Activated T-helper 2 cell treated with anti-CD3 and anti-CD28 coated beads, Interferon-gamma antibody, Interleukin-2, Interleukin-4, amounts not matched to agents 10 μg/mL and 5 μg/mL and 100 μg/mL, durations not matched to agents 14 hours and 24 hours and 36 hours (primary cell): ENCODE measurements at regions not wholly inside any gene's neighbourhood (a gene's known extent, or its start where the extent isn't known, plus 50 kb on each side); places are given as distances from the start of the nearest gene placed in this dataset.

Experiments
- DNase-seq: peaks from one replicate; pipeline ENCODE4 v3.0.0; 2021; ENCODE audit warnings: low spot score
- H3K27ac Mint-ChIP-seq: one replicate; pipeline ENCODE4 v1.8.0; 2021; ENCODE audit warnings: mixed read lengths
- H3K27me3 Mint-ChIP-seq: one replicate; pipeline ENCODE4 v1.8.0; 2021; ENCODE audit warnings: low read depth, mixed read lengths
- H3K36me3 Mint-ChIP-seq: one replicate; pipeline ENCODE4 v1.8.0; 2021; ENCODE audit warnings: low read depth, mixed read lengths
- H3K4me1 Mint-ChIP-seq: one replicate; pipeline ENCODE4 v1.8.0; 2021; ENCODE audit warnings: low read depth, mixed read lengths
- H3K4me3 Mint-ChIP-seq: one replicate; pipeline ENCODE4 v1.8.0; 2021; ENCODE audit warnings: low read depth, mild to moderate bottlenecking, moderate library complexity, mixed read lengths
- H3K9me3 Mint-ChIP-seq: one replicate; pipeline ENCODE4 v1.8.0; 2021; ENCODE audit warnings: mixed read lengths
- intact Hi-C: fragments of 100-400 bp; cut with micrococcal nuclease; formaldehyde crosslinking; loops from one replicate; pipeline ENCODE4 v1.15.1; 2023

- no peak overlapping the region for H3K27ac Mint-ChIP-seq
- DNase-seq: no peak
- no peaks in the 10 kb centered on the region for H3K36me3 Mint-ChIP-seq
- no peaks in the 10 kb centered on the region for H3K27me3 Mint-ChIP-seq
- no peaks in the 10 kb centered on the region for H3K9me3 Mint-ChIP-seq
- no peak overlapping the region for H3K4me3 Mint-ChIP-seq
- no peaks in the 10 kb centered on the region for H3K4me1 Mint-ChIP-seq
- intact Hi-C loops: no loop called here
Observed at GRCh38 chr2:217530392-217531090, 472.3 kb downstream of the TNS1 start.

DNA sequence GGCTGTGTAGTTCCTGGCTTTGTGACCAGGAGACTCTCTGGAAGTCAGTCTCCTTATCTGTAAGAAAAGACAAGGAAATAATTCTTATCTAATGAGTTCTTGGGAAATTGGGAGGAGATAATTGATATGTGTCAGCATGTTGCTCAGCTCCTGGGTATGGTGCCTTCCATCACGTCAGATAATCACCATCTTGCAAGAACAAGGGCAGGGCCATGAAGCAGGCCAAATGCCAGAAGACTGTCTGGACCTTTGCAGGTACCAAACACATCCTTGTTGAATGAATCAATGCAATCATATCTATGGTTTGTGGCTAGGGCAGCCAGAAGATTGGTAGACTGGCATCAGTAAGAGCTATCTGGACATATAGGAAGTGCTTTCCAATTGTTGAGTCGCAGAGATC is 473.5 kb downstream of the TNS1 start:
- no peak overlapping the region for H3K27ac Mint-ChIP-seq
- no peaks in the 10 kb centered on the region for H3K36me3 Mint-ChIP-seq
- no peaks in the 10 kb centered on the region for H3K4me1 Mint-ChIP-seq
- no peaks in the 10 kb centered on the region for H3K9me3 Mint-ChIP-seq
- H3K27me3 Mint-ChIP-seq: no peaks in the 10 kb centered on the region
- DNase-seq: no peak
- H3K4me3 Mint-ChIP-seq: no peak overlapping the region
- intact Hi-C loops: no loop called here

GRCh38 chr2:217527590-217528202 is 475.1 kb downstream of the TNS1 start:
- no peak overlapping the region for H3K4me3 Mint-ChIP-seq
- intact Hi-C loops: no loop called here

GRCh38 chr2:217525076-217525475 is 477.7 kb downstream of the TNS1 start:
- H3K4me3 Mint-ChIP-seq: no peak overlapping the region
- no peaks in the 10 kb centered on the region for H3K4me1 Mint-ChIP-seq
- H3K27ac Mint-ChIP-seq: no peak overlapping the region
- peaks cover 2% of the 10 kb centered on the region for H3K27me3 Mint-ChIP-seq
- intact Hi-C loops: no loop called here
- no peak for DNase-seq
- H3K9me3 Mint-ChIP-seq: no peaks in the 10 kb centered on the region
- no peaks in the 10 kb centered on the region for H3K36me3 Mint-ChIP-seq

More at GRCh38 chr2:217527590-217528202, 475.1 kb downstream of the TNS1 start:
- no peaks in the 10 kb centered on the region for H3K4me1 Mint-ChIP-seq
- DNase-seq: no peak
- no peak overlapping the region for H3K27ac Mint-ChIP-seq
- H3K9me3 Mint-ChIP-seq: no peaks in the 10 kb centered on the region
- H3K36me3 Mint-ChIP-seq: no peaks in the 10 kb centered on the region
- H3K27me3 Mint-ChIP-seq: no peaks in the 10 kb centered on the region

DNA sequence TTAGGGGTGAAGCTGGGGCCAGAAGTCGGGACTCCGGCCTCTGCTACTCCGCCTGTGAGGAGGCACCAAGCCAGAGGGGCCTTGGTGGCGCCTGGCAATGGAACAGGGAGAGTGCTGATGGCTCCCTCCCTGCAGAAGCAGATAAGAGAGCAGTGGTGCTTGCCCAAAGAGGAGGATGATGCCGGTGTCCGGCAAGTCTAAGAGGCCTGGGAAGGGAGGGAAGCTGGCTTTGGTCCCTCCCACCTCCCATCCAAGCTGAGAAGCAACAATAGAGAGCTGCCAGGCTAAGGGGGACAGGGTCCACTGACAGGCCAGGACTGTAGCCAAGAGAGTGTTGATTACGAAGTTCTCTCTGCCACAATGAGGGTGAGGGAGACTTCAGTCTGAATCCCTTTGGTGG is 479.5 kb downstream of the TNS1 start:
- Mint-ChIP-seq H3K4me1 (no peaks in the 10 kb centered on the region), H3K36me3 (no peaks in the 10 kb centered on the region), H3K27ac (no peak overlapping the region), H3K9me3 (no peaks in the 10 kb centered on the region), H3K27me3 (peaks cover 2% of the 10 kb centered on the region), H3K4me3 (no peak overlapping the region)
- intact Hi-C loops: no loop called here
- DNase-seq: no peak

- intact Hi-C loops: no loop called here
Observed at GRCh38 chr2:217521820-217522219, 481.0 kb downstream of the TNS1 start.

GRCh38 chr2:217520356-217521010 is 482.3 kb downstream of the TNS1 start:
- peaks cover 2% of the 10 kb centered on the region for H3K27me3 Mint-ChIP-seq
- H3K27ac Mint-ChIP-seq: no peak overlapping the region
- H3K4me3 Mint-ChIP-seq: no peak overlapping the region
- H3K4me1 Mint-ChIP-seq: no peaks in the 10 kb centered on the region
- H3K36me3 Mint-ChIP-seq: no peaks in the 10 kb centered on the region
- no peaks in the 10 kb centered on the region for H3K9me3 Mint-ChIP-seq
- intact Hi-C loops: no loop called here
- DNase-seq: no peak

More at GRCh38 chr2:217521820-217522219, 481.0 kb downstream of the TNS1 start:
- no peak overlapping the region for H3K27ac Mint-ChIP-seq
- no peak for DNase-seq
- H3K36me3 Mint-ChIP-seq: no peaks in the 10 kb centered on the region
- peaks cover 2% of the 10 kb centered on the region for H3K27me3 Mint-ChIP-seq
- no peaks in the 10 kb centered on the region for H3K4me1 Mint-ChIP-seq
- H3K9me3 Mint-ChIP-seq: no peaks in the 10 kb centered on the region
- no peak overlapping the region for H3K4me3 Mint-ChIP-seq

DNA sequence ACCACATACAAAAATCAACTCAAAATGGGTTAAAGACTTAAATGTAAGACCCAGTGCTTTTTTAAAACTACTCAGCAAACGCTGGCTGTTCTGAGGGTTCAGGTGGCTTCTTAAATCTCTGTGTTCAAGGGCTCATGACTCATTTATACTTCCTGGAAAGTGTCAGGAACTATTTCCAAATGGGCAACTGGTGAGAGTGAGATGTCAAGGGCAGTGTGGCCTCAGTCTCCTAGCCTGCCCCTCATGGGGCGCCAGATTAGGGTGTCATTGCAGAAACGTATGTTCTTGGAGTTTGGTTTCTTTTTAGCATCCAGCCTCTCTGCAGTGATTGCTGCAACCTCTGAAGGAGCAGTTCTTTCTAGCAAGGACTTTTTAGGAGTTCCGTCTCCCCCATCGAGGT is 485.4 kb downstream of the TNS1 start:
- Mint-ChIP-seq H3K9me3 (no peaks in the 10 kb centered on the region), H3K4me1 (peaks cover 6% of the 10 kb centered on the region), H3K27me3 (peaks cover 2% of the 10 kb centered on the region), H3K4me3 (no peak overlapping the region), H3K27ac (no peak overlapping the region), H3K36me3 (no peaks in the 10 kb centered on the region)
- intact Hi-C loops: no loop called here
- DNase-seq: no peak

DNA sequence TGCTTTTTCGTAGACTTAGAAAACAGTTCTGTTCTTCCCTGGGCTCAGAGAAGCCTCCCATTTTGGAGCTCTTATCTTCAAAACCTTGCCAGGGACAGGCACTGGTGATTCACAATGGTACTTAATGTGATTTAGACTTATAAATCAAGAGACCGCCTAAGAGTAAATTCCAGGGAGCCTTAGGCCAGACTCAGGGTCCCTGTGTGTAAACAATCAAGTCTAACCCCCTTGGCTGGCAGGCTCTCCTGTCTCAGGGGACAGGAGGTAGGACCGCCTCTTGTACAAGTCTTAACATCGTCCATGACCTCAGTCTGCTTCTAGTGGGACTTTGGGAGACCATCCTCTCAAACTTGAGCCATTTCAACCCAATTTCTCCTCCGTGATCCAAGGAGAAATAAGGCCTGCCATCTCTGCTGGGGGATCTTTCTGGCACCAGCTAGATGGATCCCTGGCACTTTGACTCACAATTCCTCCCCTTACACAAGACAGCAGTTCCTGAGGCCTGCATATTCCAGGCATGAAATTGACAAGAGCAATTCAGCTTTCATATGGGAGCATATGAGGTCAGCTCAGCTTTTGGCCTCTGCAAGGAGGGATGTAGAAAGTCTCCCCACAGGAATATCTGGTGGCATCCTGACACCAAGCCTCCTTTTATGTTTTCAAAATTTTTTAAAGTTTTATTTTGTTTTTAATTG is 487.0 kb downstream of the TNS1 start:
- H3K9me3 Mint-ChIP-seq: no peaks in the 10 kb centered on the region
- no peak overlapping the region for H3K27ac Mint-ChIP-seq
- no peaks in the 10 kb centered on the region for H3K36me3 Mint-ChIP-seq
- H3K4me1 Mint-ChIP-seq: peaks cover 6% of the 10 kb centered on the region
- intact Hi-C loops: no loop called here
- no peaks in the 10 kb centered on the region for H3K27me3 Mint-ChIP-seq
- no peak overlapping the region for H3K4me3 Mint-ChIP-seq
- DNase-seq: no peak

DNA sequence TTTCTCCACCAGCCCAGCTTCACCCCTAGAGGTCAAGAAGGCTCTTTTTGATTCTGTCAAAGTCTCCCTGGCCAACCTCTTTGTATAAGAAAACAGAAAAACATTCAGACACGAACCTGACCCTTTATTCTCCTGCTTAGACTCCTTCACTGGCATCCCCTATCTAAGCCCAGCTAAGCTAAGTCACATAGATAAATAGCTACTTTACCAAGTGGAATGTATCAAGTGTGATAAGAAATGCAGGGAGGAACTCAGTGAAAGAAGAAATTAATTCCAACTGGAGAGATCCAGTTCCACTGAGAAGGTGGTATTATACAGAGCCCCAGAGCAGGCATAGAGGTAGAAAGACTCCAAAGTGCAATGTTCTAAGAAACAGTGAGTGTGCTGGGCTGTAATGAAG is 489.5 kb downstream of the TNS1 start:
- Mint-ChIP-seq H3K27ac (no peak overlapping the region), H3K36me3 (no peaks in the 10 kb centered on the region), H3K4me3 (no peak overlapping the region), H3K9me3 (no peaks in the 10 kb centered on the region), H3K4me1 (peaks cover 6% of the 10 kb centered on the region), H3K27me3 (peaks cover 2% of the 10 kb centered on the region)
- DNase-seq: no peak
- intact Hi-C loops: loop anchor here (5.0 kb wide), 2 partner anchors 291 to 736 kb away; no protein-coding TSS in a partner anchor

DNA sequence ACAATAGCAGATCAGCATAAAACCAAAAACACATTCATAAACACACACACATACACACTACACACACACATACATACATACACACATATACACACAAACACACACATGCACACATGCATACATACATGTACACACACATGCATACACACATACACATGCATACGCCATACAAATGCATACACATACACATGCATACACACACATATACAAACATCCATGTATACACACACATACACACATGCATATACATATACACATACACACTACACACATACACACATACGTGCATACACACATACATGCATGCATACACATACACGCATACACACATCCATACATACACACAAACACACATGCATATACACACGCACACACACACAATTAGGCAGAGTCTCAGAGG is 490.1 kb downstream of the TNS1 start:
- intact Hi-C loops: loop anchor here (5.0 kb wide), 2 partner anchors 290 to 735 kb away; no protein-coding TSS in a partner anchor
- no peak for DNase-seq
- H3K27ac Mint-ChIP-seq: no peak overlapping the region
- no peak overlapping the region for H3K4me3 Mint-ChIP-seq
- peaks cover 5% of the 10 kb centered on the region for H3K27me3 Mint-ChIP-seq
- no peaks in the 10 kb centered on the region for H3K36me3 Mint-ChIP-seq
- H3K9me3 Mint-ChIP-seq: no peaks in the 10 kb centered on the region
- peaks cover 6% of the 10 kb centered on the region for H3K4me1 Mint-ChIP-seq

GRCh38 chr2:217512259-217512658 is 490.5 kb downstream of the TNS1 start:
- no peak overlapping the region for H3K4me3 Mint-ChIP-seq
- H3K27me3 Mint-ChIP-seq: peaks cover 6% of the 10 kb centered on the region
- H3K36me3 Mint-ChIP-seq: no peaks in the 10 kb centered on the region
- no peak for DNase-seq
- H3K9me3 Mint-ChIP-seq: no peaks in the 10 kb centered on the region
- peaks cover 6% of the 10 kb centered on the region for H3K4me1 Mint-ChIP-seq
- intact Hi-C loops: loop anchor here (5.0 kb wide), 2 partner anchors 290 to 735 kb away; no protein-coding TSS in a partner anchor
- H3K27ac Mint-ChIP-seq: no peak overlapping the region
